ENCODE measurements at regions not wholly inside any gene's neighbourhood (a gene's known extent, or its start where the extent isn't known, plus 50 kb on each side); places are given as distances from the start of the nearest gene placed in this dataset.

DNA sequence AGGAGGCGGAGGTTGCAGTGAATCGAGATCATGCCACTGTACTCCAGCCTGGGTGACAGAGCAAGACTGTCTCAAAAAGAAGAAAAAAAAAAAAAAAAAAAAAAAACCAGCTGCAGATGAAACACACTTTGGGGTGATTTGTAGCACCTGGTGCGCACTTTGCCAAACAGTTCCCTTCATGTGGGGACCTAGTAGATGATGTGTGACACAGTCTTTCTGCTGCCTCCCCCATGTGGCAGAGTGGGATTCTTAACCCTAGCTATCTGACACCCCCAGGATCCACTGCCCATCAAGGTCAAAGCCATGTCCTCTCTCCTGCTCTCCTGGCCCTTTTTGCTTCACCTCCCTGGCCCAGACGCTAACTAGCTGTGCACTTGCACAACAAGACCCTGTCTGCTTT, 52.1 kb upstream of the PDZD8 start:
- no peak for TF ChIP-seq CTCF (conservative IDR thresholded peaks at IDR 0.05; ENCODE audit: low read depth, low read length)
- DNase-seq (ENCODE audit: low read depth): no peak
- no peak overlapping the region for H3K4me3 ChIP-seq (ENCODE audit: low read depth, low read length)

- TF ChIP-seq CTCF (conservative IDR thresholded peaks at IDR 0.05; ENCODE audit: low read depth, low read length): no peak
- no peak overlapping the region for H3K4me3 ChIP-seq (ENCODE audit: low read depth, low read length)
- no peak for DNase-seq (ENCODE audit: low read depth)
Measured at GRCh38 chr10:117425974-117426566, 50.8 kb upstream of the PDZD8 start.

GRCh38 chr10:117424883-117425649, 49.8 kb upstream of the PDZD8 start:
- no peak overlapping the region for H3K4me3 ChIP-seq (ENCODE audit: low read depth, low read length)
- TF ChIP-seq CTCF (conservative IDR thresholded peaks at IDR 0.05; ENCODE audit: low read depth, low read length): no peak
- no peak for DNase-seq (ENCODE audit: low read depth)

Data from epithelial cell of proximal tubule (primary cell).